ENCODE measurements at regions not wholly inside any gene's neighbourhood (a gene's known extent, or its start where the extent isn't known, plus 50 kb on each side); places are given as distances from the start of the nearest gene placed in this dataset.
"Not testable (repeated sequence)": the region's sequence is repeated elsewhere in the genome, so short reads cannot be mapped to it uniquely, and the experiment has no call there.

GRCh38 chr16:86350289-86350688, 160.0 kb upstream of the FOXF1 start:
- H3K4me1 Mint-ChIP-seq (ENCODE audit: low read depth): no peaks in the 10 kb centered on the region
- H3K27me3 Mint-ChIP-seq: peaks cover 66% of the 10 kb centered on the region
- DNase-seq: no peak
- H3K27ac Mint-ChIP-seq: no peak overlapping the region
- H3K36me3 Mint-ChIP-seq (ENCODE audit: low read depth): no peaks in the 10 kb centered on the region
- H3K9me3 Mint-ChIP-seq: peaks cover 2% of the 10 kb centered on the region
- H3K4me3 Mint-ChIP-seq: no peak overlapping the region

- Mint-ChIP-seq H3K4me3 (no peak overlapping the region), H3K27me3 (peaks cover 61% of the 10 kb centered on the region), H3K27ac (no peak overlapping the region)
Observed at GRCh38 chr16:86351041-86351784, 159.1 kb upstream of the FOXF1 start.

GRCh38 chr16:86351785-86352139, 158.6 kb upstream of the FOXF1 start:
- peaks cover 56% of the 10 kb centered on the region for H3K27me3 Mint-ChIP-seq
- not testable (repeated sequence) for H3K9me3 Mint-ChIP-seq; H3K4me1 Mint-ChIP-seq (ENCODE audit: low read depth); H3K4me3 Mint-ChIP-seq; DNase-seq; H3K27ac Mint-ChIP-seq; H3K36me3 Mint-ChIP-seq (ENCODE audit: low read depth)

More at GRCh38 chr16:86351041-86351784, 159.1 kb upstream of the FOXF1 start:
- no peak for DNase-seq
- H3K4me1 Mint-ChIP-seq (ENCODE audit: low read depth): no peaks in the 10 kb centered on the region
- no peaks in the 10 kb centered on the region for H3K36me3 Mint-ChIP-seq (ENCODE audit: low read depth)
- H3K9me3 Mint-ChIP-seq: peaks cover 8% of the 10 kb centered on the region

- Mint-ChIP-seq H3K27me3 (peaks cover 52% of the 10 kb centered on the region), H3K4me1 (ENCODE audit: low read depth) (no peaks in the 10 kb centered on the region), H3K36me3 (ENCODE audit: low read depth) (no peaks in the 10 kb centered on the region), H3K9me3 (peaks cover 10% of the 10 kb centered on the region), H3K4me3 (no peak overlapping the region), H3K27ac (no peak overlapping the region)
- DNase-seq: no peak
Observed at GRCh38 chr16:86353148-86353547, 157.2 kb upstream of the FOXF1 start.

- peaks cover 10% of the 10 kb centered on the region for H3K9me3 Mint-ChIP-seq
- no peak overlapping the region for H3K27ac Mint-ChIP-seq
- peaks cover 51% of the 10 kb centered on the region for H3K27me3 Mint-ChIP-seq
- no peaks in the 10 kb centered on the region for H3K36me3 Mint-ChIP-seq (ENCODE audit: low read depth)
- DNase-seq: no peak
- H3K4me1 Mint-ChIP-seq (ENCODE audit: low read depth): no peaks in the 10 kb centered on the region
- H3K4me3 Mint-ChIP-seq: no peak overlapping the region
Observed at GRCh38 chr16:86353948-86354347, 156.4 kb upstream of the FOXF1 start.

GRCh38 chr16:86354641-86355513, 155.4 kb upstream of the FOXF1 start:
- H3K4me3 Mint-ChIP-seq: no peak overlapping the region
- H3K4me1 Mint-ChIP-seq (ENCODE audit: low read depth): no peaks in the 10 kb centered on the region
- no peaks in the 10 kb centered on the region for H3K36me3 Mint-ChIP-seq (ENCODE audit: low read depth)
- peaks cover 10% of the 10 kb centered on the region for H3K9me3 Mint-ChIP-seq
- H3K27me3 Mint-ChIP-seq: peaks cover 49% of the 10 kb centered on the region
- H3K27ac Mint-ChIP-seq: no peak overlapping the region
- DNase-seq: no peak

- H3K9me3 Mint-ChIP-seq: peaks cover 10% of the 10 kb centered on the region
- no peak overlapping the region for H3K4me3 Mint-ChIP-seq
- no peaks in the 10 kb centered on the region for H3K36me3 Mint-ChIP-seq (ENCODE audit: low read depth)
- no peak overlapping the region for H3K27ac Mint-ChIP-seq
- H3K4me1 Mint-ChIP-seq (ENCODE audit: low read depth): no peaks in the 10 kb centered on the region
- DNase-seq: no peak
- peaks cover 47% of the 10 kb centered on the region for H3K27me3 Mint-ChIP-seq
Observed at GRCh38 chr16:86355531-86355930, 154.8 kb upstream of the FOXF1 start.

GRCh38 chr16:86355951-86356350, 154.4 kb upstream of the FOXF1 start:
- DNase-seq: no peak
- Mint-ChIP-seq H3K9me3 (peaks cover 10% of the 10 kb centered on the region), H3K27ac (no peak overlapping the region), H3K4me3 (no peak overlapping the region), H3K4me1 (ENCODE audit: low read depth) (no peaks in the 10 kb centered on the region), H3K36me3 (ENCODE audit: low read depth) (no peaks in the 10 kb centered on the region), H3K27me3 (peaks cover 47% of the 10 kb centered on the region)

GRCh38 chr16:86356804-86357203, 153.5 kb upstream of the FOXF1 start:
- no peak for DNase-seq
- Mint-ChIP-seq H3K4me3 (no peak overlapping the region), H3K4me1 (ENCODE audit: low read depth) (no peaks in the 10 kb centered on the region), H3K27me3 (peaks cover 47% of the 10 kb centered on the region), H3K36me3 (ENCODE audit: low read depth) (no peaks in the 10 kb centered on the region), H3K27ac (no peak overlapping the region), H3K9me3 (peaks cover 10% of the 10 kb centered on the region)

- no peak overlapping the region for H3K4me3 Mint-ChIP-seq
- peaks cover 47% of the 10 kb centered on the region for H3K27me3 Mint-ChIP-seq
- no peaks in the 10 kb centered on the region for H3K4me1 Mint-ChIP-seq (ENCODE audit: low read depth)
- H3K36me3 Mint-ChIP-seq (ENCODE audit: low read depth): no peaks in the 10 kb centered on the region
- H3K27ac Mint-ChIP-seq: no peak overlapping the region
- DNase-seq: no peak
- peaks cover 10% of the 10 kb centered on the region for H3K9me3 Mint-ChIP-seq
Observed at GRCh38 chr16:86357303-86357702, 153.0 kb upstream of the FOXF1 start.

- Mint-ChIP-seq H3K36me3 (ENCODE audit: low read depth) (no peaks in the 10 kb centered on the region), H3K27ac (no peak overlapping the region), H3K4me1 (ENCODE audit: low read depth) (no peaks in the 10 kb centered on the region), H3K9me3 (peaks cover 10% of the 10 kb centered on the region), H3K27me3 (peaks cover 53% of the 10 kb centered on the region), H3K4me3 (no peak overlapping the region)
- no peak for DNase-seq
Observed at GRCh38 chr16:86357950-86358349, 152.4 kb upstream of the FOXF1 start.

GRCh38 chr16:86359571-86359970, 150.8 kb upstream of the FOXF1 start:
- Mint-ChIP-seq H3K4me3 (no peak overlapping the region), H3K9me3 (peaks cover 10% of the 10 kb centered on the region), H3K27me3 (peaks cover 49% of the 10 kb centered on the region), H3K27ac (no peak overlapping the region), H3K4me1 (ENCODE audit: low read depth) (no peaks in the 10 kb centered on the region), H3K36me3 (ENCODE audit: low read depth) (no peaks in the 10 kb centered on the region)
- DNase-seq: no peak

GRCh38 chr16:86362155-86362849, 148.0 kb upstream of the FOXF1 start:
- Mint-ChIP-seq H3K4me3 (no peak overlapping the region), H3K36me3 (ENCODE audit: low read depth) (no peaks in the 10 kb centered on the region), H3K9me3 (no peaks in the 10 kb centered on the region), H3K27me3 (peaks cover 47% of the 10 kb centered on the region), H3K4me1 (ENCODE audit: low read depth) (no peaks in the 10 kb centered on the region), H3K27ac (no peak overlapping the region)
- DNase-seq: no peak

- no peaks in the 10 kb centered on the region for H3K9me3 Mint-ChIP-seq
- no peak overlapping the region for H3K4me3 Mint-ChIP-seq
- H3K4me1 Mint-ChIP-seq (ENCODE audit: low read depth): no peaks in the 10 kb centered on the region
- H3K36me3 Mint-ChIP-seq (ENCODE audit: low read depth): no peaks in the 10 kb centered on the region
- H3K27ac Mint-ChIP-seq: no peak overlapping the region
- no peak for DNase-seq
- peaks cover 48% of the 10 kb centered on the region for H3K27me3 Mint-ChIP-seq
Observed at GRCh38 chr16:86363057-86363490, 147.3 kb upstream of the FOXF1 start.

All from activated T-cell treated with anti-CD3 and anti-CD28 coated beads, Interleukin-2, amount 50 U/mL, for 24 hours (primary cell).